Glutamatergic neuron (in vitro differentiated cells): ENCODE measurements at regions not wholly inside any gene's neighbourhood (a gene's known extent, or its start where the extent isn't known, plus 50 kb on each side); places are given as distances from the start of the nearest gene placed in this dataset.
"Not testable (repeated sequence)": the region's sequence is repeated elsewhere in the genome, so short reads cannot be mapped to it uniquely, and the experiment has no call there.

Source experiments
- DNase-seq: peaks from one replicate; pipeline ENCODE4 v3.0.0; 2022
- H3K27ac Mint-ChIP-seq: one replicate; pipeline ENCODE4 v1.8.0; 2020; ENCODE audit warnings: mild to moderate bottlenecking, mixed read lengths, inconsistent platforms; ENCODE audit not compliant: unreplicated experiment
- H3K27me3 Mint-ChIP-seq: one replicate; pipeline ENCODE4 v1.8.0; 2020; ENCODE audit warnings: mild to moderate bottlenecking, moderate library complexity, mixed read lengths, inconsistent platforms; ENCODE audit not compliant: unreplicated experiment
- H3K36me3 Mint-ChIP-seq: one replicate; pipeline ENCODE4 v1.8.0; 2020; ENCODE audit warnings: mild to moderate bottlenecking, mixed read lengths, inconsistent platforms; ENCODE audit not compliant: unreplicated experiment
- H3K4me1 Mint-ChIP-seq: one replicate; pipeline ENCODE4 v1.8.0; 2020; ENCODE audit warnings: mild to moderate bottlenecking, low read depth, mixed read lengths, inconsistent platforms; ENCODE audit not compliant: unreplicated experiment
- H3K4me3 Mint-ChIP-seq: one replicate; pipeline ENCODE4 v1.8.0; 2020; ENCODE audit warnings: mild to moderate bottlenecking, mixed read lengths, inconsistent platforms; ENCODE audit not compliant: unreplicated experiment
- H3K9me3 Mint-ChIP-seq: one replicate; pipeline ENCODE4 v1.8.0; 2020; ENCODE audit warnings: mild to moderate bottlenecking, moderate library complexity, mixed read lengths, inconsistent platforms; ENCODE audit not compliant: unreplicated experiment
- TF ChIP-seq, protein P1 (sequence below): fragments of 200-600 bp; sonication (generic); IDR thresholded peaks from one replicate; pipeline ENCODE4 v1.5.0; 2021; ENCODE audit not compliant: partially characterized antibody, unreplicated experiment

DNA sequence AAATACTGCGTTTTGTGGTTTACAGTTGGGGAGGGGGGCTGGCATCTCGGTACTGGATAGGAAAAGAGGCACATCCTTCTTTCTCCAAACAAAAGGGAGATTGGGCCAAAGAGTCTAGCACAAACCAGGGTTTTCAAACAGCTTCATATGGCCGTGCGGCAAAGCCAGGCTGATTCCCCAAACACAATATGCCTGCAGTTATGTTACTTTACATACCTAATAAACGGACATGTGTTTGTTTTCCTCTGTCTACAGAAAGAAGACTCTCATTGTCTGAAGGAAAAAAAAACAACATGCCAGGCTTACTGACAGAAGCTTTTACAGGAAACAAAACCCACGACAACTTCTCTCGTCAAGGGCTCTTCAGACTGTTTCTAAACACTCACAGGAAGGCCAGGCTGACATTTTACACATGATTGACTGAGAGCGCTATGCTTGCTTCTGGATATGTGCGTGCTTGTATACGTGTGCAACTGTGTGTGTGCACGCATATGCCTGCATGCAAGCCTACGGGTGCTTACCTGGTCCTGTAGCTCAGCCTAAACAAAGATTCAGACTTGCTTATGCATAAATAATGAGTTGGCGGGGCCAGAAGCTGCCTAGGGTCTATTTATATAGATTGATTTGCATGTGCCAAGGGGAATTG lies 461.0 kb upstream of the C16orf82 start:
- peaks cover under 1% of the 10 kb centered on the region for H3K27me3 Mint-ChIP-seq
- peaks cover 7% of the 10 kb centered on the region for H3K9me3 Mint-ChIP-seq
- TF ChIP-seq, protein P1, sequence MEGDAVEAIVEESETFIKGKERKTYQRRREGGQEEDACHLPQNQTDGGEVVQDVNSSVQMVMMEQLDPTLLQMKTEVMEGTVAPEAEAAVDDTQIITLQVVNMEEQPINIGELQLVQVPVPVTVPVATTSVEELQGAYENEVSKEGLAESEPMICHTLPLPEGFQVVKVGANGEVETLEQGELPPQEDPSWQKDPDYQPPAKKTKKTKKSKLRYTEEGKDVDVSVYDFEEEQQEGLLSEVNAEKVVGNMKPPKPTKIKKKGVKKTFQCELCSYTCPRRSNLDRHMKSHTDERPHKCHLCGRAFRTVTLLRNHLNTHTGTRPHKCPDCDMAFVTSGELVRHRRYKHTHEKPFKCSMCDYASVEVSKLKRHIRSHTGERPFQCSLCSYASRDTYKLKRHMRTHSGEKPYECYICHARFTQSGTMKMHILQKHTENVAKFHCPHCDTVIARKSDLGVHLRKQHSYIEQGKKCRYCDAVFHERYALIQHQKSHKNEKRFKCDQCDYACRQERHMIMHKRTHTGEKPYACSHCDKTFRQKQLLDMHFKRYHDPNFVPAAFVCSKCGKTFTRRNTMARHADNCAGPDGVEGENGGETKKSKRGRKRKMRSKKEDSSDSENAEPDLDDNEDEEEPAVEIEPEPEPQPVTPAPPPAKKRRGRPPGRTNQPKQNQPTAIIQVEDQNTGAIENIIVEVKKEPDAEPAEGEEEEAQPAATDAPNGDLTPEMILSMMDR: no peak
- no peaks in the 10 kb centered on the region for H3K36me3 Mint-ChIP-seq
- DNase-seq: no peak
- no peak overlapping the region for H3K27ac Mint-ChIP-seq
- no peaks in the 10 kb centered on the region for H3K4me1 Mint-ChIP-seq
- no peak overlapping the region for H3K4me3 Mint-ChIP-seq

DNA sequence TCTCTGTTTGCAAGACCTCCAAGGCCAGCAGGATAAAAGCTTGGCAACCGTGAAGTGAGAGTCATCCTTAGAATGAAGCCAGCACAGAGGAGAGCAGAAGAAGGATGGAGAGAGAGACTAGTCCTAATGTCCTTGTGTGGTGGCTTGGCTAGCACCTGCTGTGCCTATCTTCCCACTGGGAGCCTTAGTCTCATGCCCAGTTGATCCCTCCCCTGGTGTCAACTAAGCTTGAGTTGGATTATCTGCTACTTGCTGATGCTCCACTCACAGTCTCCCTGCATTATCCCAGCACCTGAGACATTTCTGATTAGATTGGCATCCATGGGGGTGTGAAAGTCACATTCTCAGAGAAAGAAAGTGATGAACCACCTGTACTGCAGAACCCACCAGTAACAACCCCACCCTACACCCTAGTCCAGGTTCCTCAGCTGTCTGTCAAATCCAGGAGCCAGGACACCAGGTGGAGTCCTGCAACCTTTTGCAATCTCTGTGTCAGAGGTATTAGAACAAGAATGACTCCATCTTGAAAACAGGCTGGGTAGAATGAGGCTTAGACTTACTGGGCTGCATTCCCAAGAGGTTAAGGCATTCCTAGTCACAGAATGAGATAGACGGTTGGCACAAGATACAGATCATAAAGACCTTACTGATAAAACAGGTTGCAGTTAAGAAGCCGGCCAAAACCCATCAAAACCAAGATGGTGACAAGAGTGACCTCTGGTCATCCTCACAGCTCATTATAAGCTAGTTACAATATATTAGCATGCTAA lies 460.2 kb upstream of the C16orf82 start:
- Mint-ChIP-seq H3K4me3 (no peak overlapping the region), H3K36me3 (no peaks in the 10 kb centered on the region), H3K27me3 (peaks cover 4% of the 10 kb centered on the region), H3K27ac (no peak overlapping the region), H3K9me3 (peaks cover 7% of the 10 kb centered on the region), H3K4me1 (no peaks in the 10 kb centered on the region)
- TF ChIP-seq, protein P1: no peak
- DNase-seq: no peak

GRCh38 chr16:26614237-26614841 lies 452.4 kb upstream of the C16orf82 start:
- Mint-ChIP-seq H3K4me3 (no peak overlapping the region), H3K27me3 (peaks cover 4% of the 10 kb centered on the region), H3K36me3 (peaks cover 4% of the 10 kb centered on the region), H3K27ac (no peak overlapping the region), H3K9me3 (no peaks in the 10 kb centered on the region), H3K4me1 (no peaks in the 10 kb centered on the region)
- TF ChIP-seq, protein P1: no peak
- no peak for DNase-seq

- Mint-ChIP-seq H3K4me3 (no peak overlapping the region), H3K36me3 (no peaks in the 10 kb centered on the region), H3K27me3 (no peaks in the 10 kb centered on the region), H3K4me1 (no peaks in the 10 kb centered on the region), H3K9me3 (no peaks in the 10 kb centered on the region), H3K27ac (no peak overlapping the region)
- no peak for DNase-seq
- TF ChIP-seq, protein P1: no peak
Observed at GRCh38 chr16:26623442-26623841, 443.3 kb upstream of the C16orf82 start.

GRCh38 chr16:26627958-26628357 lies 438.8 kb upstream of the C16orf82 start:
- TF ChIP-seq, protein P1: no peak
- Mint-ChIP-seq H3K9me3 (peaks cover 4% of the 10 kb centered on the region), H3K27ac (no peak overlapping the region), H3K27me3 (peaks cover 3% of the 10 kb centered on the region), H3K4me3 (no peak overlapping the region), H3K4me1 (no peaks in the 10 kb centered on the region), H3K36me3 (peaks cover 12% of the 10 kb centered on the region)
- DNase-seq: no peak

GRCh38 chr16:26631365-26631764 lies 435.4 kb upstream of the C16orf82 start:
- not testable (repeated sequence) for H3K27me3 Mint-ChIP-seq, H3K9me3 Mint-ChIP-seq, H3K4me3 Mint-ChIP-seq, H3K27ac Mint-ChIP-seq, DNase-seq, H3K4me1 Mint-ChIP-seq
- peaks cover 12% of the 10 kb centered on the region for H3K36me3 Mint-ChIP-seq
